ENCODE measurements at regions not wholly inside any gene's neighbourhood (a gene's known extent, or its start where the extent isn't known, plus 50 kb on each side); places are given as distances from the start of the nearest gene placed in this dataset.

- Mint-ChIP-seq H3K4me3 (ENCODE audit: unreplicated experiment) (no peak overlapping the region), H3K27ac (ENCODE audit: unreplicated experiment) (no peak overlapping the region), H3K9me3 (ENCODE audit: low read depth) (no peaks in the 10 kb centered on the region), H3K36me3 (ENCODE audit: low read depth) (no peaks in the 10 kb centered on the region), H3K27me3 (ENCODE audit: low read depth) (no peaks in the 10 kb centered on the region), H3K4me1 (ENCODE audit: low read depth) (peaks cover 16% of the 10 kb centered on the region)
- DNase-seq (ENCODE audit: low spot score) = no peak
- no peak for TF ChIP-seq CTCF (IDR thresholded peaks at IDR 0.05)
Observed at GRCh38 chr4:24065974-24066373, 176.1 kb upstream of the PPARGC1A start.

- DNase-seq (ENCODE audit: low spot score) = no peak
- H3K9me3 Mint-ChIP-seq (ENCODE audit: low read depth) = no peaks in the 10 kb centered on the region
- no peak for TF ChIP-seq CTCF (IDR thresholded peaks at IDR 0.05)
- H3K27me3 Mint-ChIP-seq (ENCODE audit: low read depth) = no peaks in the 10 kb centered on the region
- H3K4me3 Mint-ChIP-seq (ENCODE audit: unreplicated experiment) = no peak overlapping the region
- no peaks in the 10 kb centered on the region for H3K36me3 Mint-ChIP-seq (ENCODE audit: low read depth)
- no peak overlapping the region for H3K27ac Mint-ChIP-seq (ENCODE audit: unreplicated experiment)
- peaks cover 9% of the 10 kb centered on the region for H3K4me1 Mint-ChIP-seq (ENCODE audit: low read depth)
Observed at GRCh38 chr4:24063731-24064130, 173.9 kb upstream of the PPARGC1A start.

GRCh38 chr4:24060932-24061331, 171.1 kb upstream of the PPARGC1A start:
- no peak overlapping the region for H3K27ac Mint-ChIP-seq (ENCODE audit: unreplicated experiment)
- no peaks in the 10 kb centered on the region for H3K4me1 Mint-ChIP-seq (ENCODE audit: low read depth)
- no peak for TF ChIP-seq CTCF (IDR thresholded peaks at IDR 0.05)
- no peak for DNase-seq (ENCODE audit: low spot score)
- no peaks in the 10 kb centered on the region for H3K36me3 Mint-ChIP-seq (ENCODE audit: low read depth)
- H3K27me3 Mint-ChIP-seq (ENCODE audit: low read depth) = no peaks in the 10 kb centered on the region
- no peak overlapping the region for H3K4me3 Mint-ChIP-seq (ENCODE audit: unreplicated experiment)
- no peaks in the 10 kb centered on the region for H3K9me3 Mint-ChIP-seq (ENCODE audit: low read depth)

GRCh38 chr4:24059839-24060238, 170.0 kb upstream of the PPARGC1A start:
- Mint-ChIP-seq H3K36me3 (ENCODE audit: low read depth) (no peaks in the 10 kb centered on the region), H3K4me1 (ENCODE audit: low read depth) (no peaks in the 10 kb centered on the region), H3K4me3 (ENCODE audit: unreplicated experiment) (no peak overlapping the region), H3K27me3 (ENCODE audit: low read depth) (no peaks in the 10 kb centered on the region), H3K9me3 (ENCODE audit: low read depth) (no peaks in the 10 kb centered on the region), H3K27ac (ENCODE audit: unreplicated experiment) (no peak overlapping the region)
- no peak for DNase-seq (ENCODE audit: low spot score)
- TF ChIP-seq CTCF (IDR thresholded peaks at IDR 0.05) = no peak

GRCh38 chr4:24057915-24058559, 168.2 kb upstream of the PPARGC1A start:
- Mint-ChIP-seq H3K27me3 (ENCODE audit: low read depth) (no peaks in the 10 kb centered on the region), H3K4me1 (ENCODE audit: low read depth) (no peaks in the 10 kb centered on the region), H3K4me3 (ENCODE audit: unreplicated experiment) (no peak overlapping the region), H3K27ac (ENCODE audit: unreplicated experiment) (no peak overlapping the region), H3K36me3 (ENCODE audit: low read depth) (no peaks in the 10 kb centered on the region), H3K9me3 (ENCODE audit: low read depth) (no peaks in the 10 kb centered on the region)
- no peak for TF ChIP-seq CTCF (IDR thresholded peaks at IDR 0.05)
- DNase-seq (ENCODE audit: low spot score) = no peak

Measured in chondrocyte (in vitro differentiated cells).